ENCODE measurements at regions not wholly inside any gene's neighbourhood (a gene's known extent, or its start where the extent isn't known, plus 50 kb on each side); places are given as distances from the start of the nearest gene placed in this dataset.
A peak's percentile ranks its signal among the peaks of the same experiment; 100 is the strongest.

GRCh38 chr3:63159764-63160163 lies 118.3 kb upstream of the SYNPR start:
- Mint-ChIP-seq H3K4me1 (no peaks in the 10 kb centered on the region), H3K4me3 (no peak overlapping the region), H3K9me3 (peaks cover 0 to 4% of the 10 kb centered on the region in 2 donors), H3K27ac (no peak overlapping the region), H3K27me3 (no peaks in the 10 kb centered on the region)
- DNase-seq (no peak), ATAC-seq (no peak)

- no peak overlapping the region for H3K4me3 Mint-ChIP-seq
- H3K4me1 Mint-ChIP-seq, result no peaks in the 10 kb centered on the region
- H3K27me3 Mint-ChIP-seq, result no peaks in the 10 kb centered on the region
- no peak for DNase-seq
- H3K9me3 Mint-ChIP-seq, result peaks cover 0 to 1% of the 10 kb centered on the region in 2 donors
- ATAC-seq, result no peak
- H3K27ac Mint-ChIP-seq, result no peak overlapping the region
These were observed 111.0 kb upstream of the SYNPR start for GRCh38 chr3:63167113-63167512.

- Mint-ChIP-seq H3K27me3 (no peaks in the 10 kb centered on the region), H3K4me3 (no peak overlapping the region), H3K9me3 (peaks cover 6 to 7% of the 10 kb centered on the region in 2 donors), H3K27ac (no peak overlapping the region), H3K4me1 (no peaks in the 10 kb centered on the region)
- DNase-seq (no peak), ATAC-seq (no peak)
These were observed 109.9 kb upstream of the SYNPR start for GRCh38 chr3:63168179-63168578.

- ATAC-seq (no peak), DNase-seq (no peak)
- H3K4me3 Mint-ChIP-seq, result no peak overlapping the region
- no peaks in the 10 kb centered on the region for H3K4me1 Mint-ChIP-seq
- H3K9me3 Mint-ChIP-seq, result peaks cover 18 to 20% of the 10 kb centered on the region in 2 donors
- H3K27ac Mint-ChIP-seq, result no peak overlapping the region
- H3K27me3 Mint-ChIP-seq, result no peaks in the 10 kb centered on the region
These were observed 98.1 kb upstream of the SYNPR start for GRCh38 chr3:63179862-63180522.

- Mint-ChIP-seq H3K4me1 (no peaks in the 10 kb centered on the region), H3K27ac (no peak overlapping the region), H3K9me3 (peaks cover 0 to 12% of the 10 kb centered on the region in 2 donors)
These were observed 85.9 kb upstream of the SYNPR start for GRCh38 chr3:63192248-63192647.

GRCh38 chr3:63193647-63194046 lies 84.5 kb upstream of the SYNPR start:
- Mint-ChIP-seq H3K4me3 (no peak overlapping the region), H3K4me1 (no peaks in the 10 kb centered on the region), H3K9me3 (peaks cover 0 to 12% of the 10 kb centered on the region in 2 donors), H3K27me3 (no peaks in the 10 kb centered on the region), H3K27ac (peak overlapping the region in 1 of 2 donors; percentile 31)
- ATAC-seq (no peak), DNase-seq (no peak)

More at GRCh38 chr3:63192248-63192647, 85.9 kb upstream of the SYNPR start:
- no peaks in the 10 kb centered on the region for H3K27me3 Mint-ChIP-seq
- no peak overlapping the region for H3K4me3 Mint-ChIP-seq
- ATAC-seq (no peak), DNase-seq (no peak)

GRCh38 chr3:63199606-63200005 lies 78.5 kb upstream of the SYNPR start:
- Mint-ChIP-seq H3K4me3 (no peak overlapping the region), H3K27ac (no peak overlapping the region), H3K9me3 (peaks cover 0 to 5% of the 10 kb centered on the region in 2 donors), H3K27me3 (no peaks in the 10 kb centered on the region), H3K4me1 (no peaks in the 10 kb centered on the region)
- DNase-seq (no peak), ATAC-seq (no peak)

GRCh38 chr3:63202529-63202928 lies 75.6 kb upstream of the SYNPR start:
- H3K27ac Mint-ChIP-seq, result no peak overlapping the region
- ATAC-seq (no peak), DNase-seq (no peak)
- no peaks in the 10 kb centered on the region for H3K27me3 Mint-ChIP-seq
- H3K4me1 Mint-ChIP-seq, result no peaks in the 10 kb centered on the region
- no peak overlapping the region for H3K4me3 Mint-ChIP-seq
- H3K9me3 Mint-ChIP-seq, result peaks cover 0 to 9% of the 10 kb centered on the region in 2 donors

GRCh38 chr3:63207066-63207590 lies 71.0 kb upstream of the SYNPR start:
- peaks cover 0 to 9% of the 10 kb centered on the region in 2 donors for H3K9me3 Mint-ChIP-seq
- no peaks in the 10 kb centered on the region for H3K27me3 Mint-ChIP-seq
- ATAC-seq, result no peak
- no peak overlapping the region for H3K27ac Mint-ChIP-seq
- no peak for DNase-seq
- no peaks in the 10 kb centered on the region for H3K4me1 Mint-ChIP-seq
- H3K4me3 Mint-ChIP-seq, result no peak overlapping the region

- DNase-seq (no peak), ATAC-seq (no peak)
- Mint-ChIP-seq H3K27me3 (no peaks in the 10 kb centered on the region), H3K4me1 (peaks cover 8% of the 10 kb centered on the region), H3K9me3 (peaks cover 0 to 5% of the 10 kb centered on the region in 2 donors), H3K4me3 (no peak overlapping the region), H3K27ac (no peak overlapping the region)
These were observed 50.0 kb upstream of the SYNPR start for GRCh38 chr3:63228087-63228486.

Data from stimulated activated naive CD8-positive, alpha-beta T cell treated with anti-CD3 and anti-CD28 coated beads, Interleukin-15, amount 100 ng/mL, for 72 hours (primary cell).